CD8-positive, alpha-beta memory T cell (primary cell): ENCODE measurements at regions not wholly inside any gene's neighbourhood (a gene's known extent, or its start where the extent isn't known, plus 50 kb on each side); places are given as distances from the start of the nearest gene placed in this dataset.

Source experiments
- CTCF ChIA-PET: fragments of 350-600 bp; sonication (Branson Sonifier 250); formaldehyde crosslinking; loops from one replicate; lab custom pipeline; 2021; ENCODE audit warnings: antibody characterized with exemption; lab: Charles Lee
- POLR2A ChIA-PET: fragments of 350-600 bp; sonication (Branson Sonifier 250); formaldehyde crosslinking; loops from one replicate; lab custom pipeline; 2021; ENCODE audit warnings: antibody characterized with exemption; lab: Charles Lee
- DNase-seq, 5 donors: peaks; one replicate each; pipeline versions ENCODE4 v3.0.0 to v3.0.0-alpha.2; 2020 to 2022; ENCODE audit warnings: mixed read lengths in 1 of 5
- H3K27ac ChIP-seq: one replicate; pipeline ENCODE4 v1.7.0; 2013; ENCODE audit warnings: low read depth, mild to moderate bottlenecking, low read length, moderate library complexity
- H3K27me3 ChIP-seq: 2 replicates; pipeline ENCODE4 v1.7.0; 2013; ENCODE audit warnings: low read length, mild to moderate bottlenecking; ENCODE audit not compliant: insufficient read depth, poor library complexity, severe bottlenecking
- H3K36me3 ChIP-seq: 2 replicates; pipeline ENCODE4 v1.7.0; 2013; ENCODE audit warnings: mild to moderate bottlenecking, low read length, moderate library complexity; ENCODE audit not compliant: insufficient read depth
- H3K4me1 ChIP-seq: 2 replicates; pipeline ENCODE4 v1.7.0; 2013; ENCODE audit warnings: mild to moderate bottlenecking, low read length, moderate library complexity; ENCODE audit not compliant: insufficient read depth
- H3K4me3 ChIP-seq: 2 replicates; pipeline ENCODE4 v1.7.0; 2013; ENCODE audit warnings: mild to moderate bottlenecking, low read length
- H3K9me3 ChIP-seq: 2 replicates; pipeline ENCODE4 v1.7.0; 2013; ENCODE audit warnings: mild to moderate bottlenecking, low read length
- H3K27ac Mint-ChIP-seq, 8 donors: one replicate each; pipeline ENCODE4 v1.8.0; 2020 to 2021; ENCODE audit warnings: mixed read lengths in 8 of 8, mild to moderate bottlenecking in 6 of 8, inconsistent platforms in 3 of 8, moderate library complexity in 3 of 8
- H3K27me3 Mint-ChIP-seq, 2 donors: one replicate each; pipeline ENCODE4 v1.8.0; 2020 to 2021; ENCODE audit warnings: mixed read lengths in 2 of 2, mild to moderate bottlenecking in 1 of 2, moderate library complexity in 1 of 2
- H3K36me3 Mint-ChIP-seq, 3 donors: one replicate each; pipeline ENCODE4 v1.8.0; 2020 to 2021; ENCODE audit warnings: mixed read lengths in 3 of 3, inconsistent platforms in 1 of 3, mild to moderate bottlenecking in 1 of 3
- H3K4me1 Mint-ChIP-seq, 3 donors: one replicate each; pipeline ENCODE4 v1.8.0; 2020 to 2021; ENCODE audit warnings: mixed read lengths in 3 of 3, inconsistent platforms in 1 of 3, mild to moderate bottlenecking in 1 of 3
- H3K4me3 Mint-ChIP-seq, 7 donors: one replicate each; pipeline ENCODE4 v1.8.0; 2020 to 2021; ENCODE audit warnings: mixed read lengths in 7 of 7, mild to moderate bottlenecking in 6 of 7, moderate library complexity in 4 of 7, inconsistent platforms in 2 of 7
- H3K9me3 Mint-ChIP-seq, 5 donors: one replicate each; pipeline ENCODE4 v1.8.0; 2020 to 2022; ENCODE audit warnings: mixed read lengths in 5 of 5, mild to moderate bottlenecking in 3 of 5, moderate library complexity in 2 of 5, inconsistent platforms in 1 of 5

DNA sequence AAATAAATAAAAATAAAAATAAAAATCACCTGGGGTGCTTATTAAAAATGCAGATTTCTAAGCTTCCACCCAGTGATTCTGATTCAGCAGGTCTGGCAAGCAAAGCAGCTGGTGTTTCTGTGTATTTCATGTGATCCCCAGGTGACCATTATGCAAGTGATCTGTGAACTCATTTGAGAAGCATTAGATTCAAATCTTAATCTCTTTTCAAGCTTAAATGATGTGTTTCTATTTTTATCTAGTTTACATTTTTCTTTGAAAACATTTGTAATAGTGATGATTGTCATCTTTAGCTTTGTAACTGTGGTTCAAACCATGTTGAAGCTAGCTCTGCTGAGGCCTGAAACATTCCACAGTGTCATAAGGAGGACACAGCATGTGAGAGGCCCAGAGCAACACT is 804.8 kb upstream of the ZNF608 start:
- Histone ChIP-seq H3K4me3 (no peak overlapping the region), H3K27me3 (no peaks in the 10 kb centered on the region), H3K36me3 (no peaks in the 10 kb centered on the region), H3K4me1 (no peaks in the 10 kb centered on the region), H3K9me3 (no peaks in the 10 kb centered on the region), H3K27ac (no peak overlapping the region)
- Mint-ChIP-seq H3K27ac (no peak overlapping the region), H3K9me3 (peaks cover 2 to 23% (median 13%) of the 10 kb centered on the region in 5 donors), H3K4me1 (no peaks in the 10 kb centered on the region), H3K4me3 (no peak overlapping the region), H3K27me3 (no peaks in the 10 kb centered on the region), H3K36me3 (no peaks in the 10 kb centered on the region)
- POLR2A ChIA-PET: no interaction called here
- CTCF ChIA-PET: no interaction called here
- no peak for DNase-seq

GRCh38 chr5:125551797-125552196 is 805.4 kb upstream of the ZNF608 start:
- Histone ChIP-seq H3K4me1 (no peaks in the 10 kb centered on the region), H3K27me3 (no peaks in the 10 kb centered on the region), H3K27ac (no peak overlapping the region), H3K36me3 (no peaks in the 10 kb centered on the region), H3K4me3 (no peak overlapping the region), H3K9me3 (no peaks in the 10 kb centered on the region)
- no peak for DNase-seq
- ChIA-PET POLR2A (no interaction called here), CTCF (interaction anchor here (1.3 kb wide), 1 partner anchor 10 kb away, joined by 3 read pairs; no protein-coding TSS in a partner anchor)
- H3K4me3 Mint-ChIP-seq: no peak overlapping the region
- H3K27ac Mint-ChIP-seq: no peak overlapping the region
- H3K27me3 Mint-ChIP-seq: no peaks in the 10 kb centered on the region
- peaks cover 2 to 23% (median 13%) of the 10 kb centered on the region in 5 donors for H3K9me3 Mint-ChIP-seq
- H3K4me1 Mint-ChIP-seq: no peaks in the 10 kb centered on the region
- no peaks in the 10 kb centered on the region for H3K36me3 Mint-ChIP-seq

DNA sequence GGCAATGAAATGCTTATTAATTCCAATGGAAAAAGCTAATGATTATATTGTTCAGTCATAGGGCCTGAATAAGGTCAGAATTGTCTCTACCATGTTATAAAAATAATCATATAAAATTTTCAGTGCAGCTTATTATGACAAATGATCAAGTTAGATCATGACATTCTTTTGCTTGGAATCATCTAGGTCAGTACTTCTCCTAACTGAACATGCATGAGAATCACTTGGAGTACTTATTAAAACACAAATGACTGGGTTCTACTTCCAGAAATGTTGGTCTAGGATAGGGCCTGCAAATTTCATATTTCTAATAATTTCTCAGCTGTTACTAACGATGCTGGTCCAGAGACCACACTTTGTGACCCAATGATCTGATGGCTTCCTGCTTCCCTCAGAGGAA is 806.0 kb upstream of the ZNF608 start:
- POLR2A ChIA-PET: no interaction called here
- Mint-ChIP-seq H3K27me3 (no peaks in the 10 kb centered on the region), H3K27ac (no peak overlapping the region), H3K4me1 (no peaks in the 10 kb centered on the region), H3K36me3 (no peaks in the 10 kb centered on the region), H3K4me3 (no peak overlapping the region), H3K9me3 (peaks cover 2 to 23% (median 13%) of the 10 kb centered on the region in 5 donors)
- no peaks in the 10 kb centered on the region for H3K27me3 ChIP-seq
- no peak overlapping the region for H3K27ac ChIP-seq
- DNase-seq: no peak
- no peak overlapping the region for H3K4me3 ChIP-seq
- CTCF ChIA-PET: interaction anchor here (1.3 kb wide), 1 partner anchor 11 kb away, joined by 3 read pairs; no protein-coding TSS in a partner anchor
- H3K9me3 ChIP-seq: no peaks in the 10 kb centered on the region
- H3K4me1 ChIP-seq: no peaks in the 10 kb centered on the region
- no peaks in the 10 kb centered on the region for H3K36me3 ChIP-seq

GRCh38 chr5:125554355-125554754 is 807.9 kb upstream of the ZNF608 start:
- Mint-ChIP-seq H3K4me3 (no peak overlapping the region), H3K36me3 (no peaks in the 10 kb centered on the region), H3K27ac (no peak overlapping the region), H3K4me1 (no peaks in the 10 kb centered on the region), H3K27me3 (no peaks in the 10 kb centered on the region), H3K9me3 (peaks cover 0 to 22% (median 10%) of the 10 kb centered on the region in 5 donors)
- H3K4me3 ChIP-seq: no peak overlapping the region
- H3K4me1 ChIP-seq: no peaks in the 10 kb centered on the region
- no peaks in the 10 kb centered on the region for H3K36me3 ChIP-seq
- ChIA-PET POLR2A (no interaction called here), CTCF (no interaction called here)
- no peak overlapping the region for H3K27ac ChIP-seq
- no peaks in the 10 kb centered on the region for H3K27me3 ChIP-seq
- DNase-seq: no peak
- no peaks in the 10 kb centered on the region for H3K9me3 ChIP-seq

DNA sequence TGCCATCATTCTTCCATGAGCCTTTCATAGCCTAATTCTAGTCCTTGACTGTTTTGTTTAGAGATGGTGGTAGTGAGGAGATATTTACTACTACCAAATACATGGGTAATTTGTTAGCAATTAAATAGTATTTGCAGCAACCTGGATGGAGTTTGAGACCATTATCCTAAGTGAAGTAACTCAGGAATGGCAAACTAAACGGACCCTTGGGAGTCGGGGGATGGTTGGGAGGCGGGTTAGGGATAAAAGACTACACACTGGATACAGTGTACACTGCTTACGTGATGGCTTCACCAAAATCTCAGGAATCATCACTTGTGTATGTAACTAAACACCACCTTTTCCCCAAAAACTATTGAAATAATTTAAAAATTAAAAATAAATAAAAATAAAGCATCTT is 809.2 kb upstream of the ZNF608 start:
- Mint-ChIP-seq H3K36me3 (no peaks in the 10 kb centered on the region), H3K4me1 (no peaks in the 10 kb centered on the region), H3K9me3 (peaks cover 0 to 17% (median 10%) of the 10 kb centered on the region in 5 donors), H3K27me3 (no peaks in the 10 kb centered on the region), H3K4me3 (no peak overlapping the region), H3K27ac (no peak overlapping the region)
- Histone ChIP-seq H3K4me1 (no peaks in the 10 kb centered on the region), H3K36me3 (no peaks in the 10 kb centered on the region), H3K27ac (no peak overlapping the region), H3K9me3 (no peaks in the 10 kb centered on the region), H3K27me3 (no peaks in the 10 kb centered on the region), H3K4me3 (no peak overlapping the region)
- no peak for DNase-seq
- ChIA-PET CTCF (no interaction called here), POLR2A (no interaction called here)

DNA sequence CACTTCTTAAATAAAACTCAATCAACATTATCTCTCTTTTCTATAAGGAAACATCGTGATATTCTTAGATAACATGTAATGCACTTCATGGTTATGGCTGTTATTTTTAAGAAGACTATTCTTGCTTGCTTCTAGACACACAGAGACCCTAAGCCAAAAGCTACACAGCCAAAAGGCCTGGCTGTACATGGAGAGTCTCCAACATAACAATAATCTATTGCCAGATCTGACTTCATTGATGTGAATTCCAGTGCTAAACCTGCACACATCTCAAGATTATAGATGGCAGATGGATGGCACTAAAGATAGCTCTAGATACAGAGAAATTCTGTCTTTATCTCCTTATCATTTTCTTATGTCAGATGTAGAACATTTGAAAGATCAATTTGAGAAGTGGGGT is 811.6 kb upstream of the ZNF608 start:
- peaks cover 0 to 24% (median 8%) of the 10 kb centered on the region in 5 donors for H3K9me3 Mint-ChIP-seq
- H3K27me3 Mint-ChIP-seq: no peaks in the 10 kb centered on the region
- ChIA-PET POLR2A (no interaction called here), CTCF (no interaction called here)
- H3K36me3 ChIP-seq: no peaks in the 10 kb centered on the region
- H3K36me3 Mint-ChIP-seq: no peaks in the 10 kb centered on the region
- no peak overlapping the region for H3K27ac ChIP-seq
- H3K4me3 Mint-ChIP-seq: no peak overlapping the region
- H3K4me1 ChIP-seq: no peaks in the 10 kb centered on the region
- H3K4me3 ChIP-seq: no peak overlapping the region
- H3K27ac Mint-ChIP-seq: no peak overlapping the region
- no peak for DNase-seq
- no peaks in the 10 kb centered on the region for H3K9me3 ChIP-seq
- no peaks in the 10 kb centered on the region for H3K27me3 ChIP-seq
- H3K4me1 Mint-ChIP-seq: no peaks in the 10 kb centered on the region

GRCh38 chr5:125558466-125558865 is 812.0 kb upstream of the ZNF608 start:
- Mint-ChIP-seq H3K36me3 (no peaks in the 10 kb centered on the region), H3K27ac (no peak overlapping the region), H3K4me1 (no peaks in the 10 kb centered on the region), H3K9me3 (peaks cover 0 to 22% (median 6%) of the 10 kb centered on the region in 5 donors), H3K4me3 (no peak overlapping the region), H3K27me3 (no peaks in the 10 kb centered on the region)
- no peaks in the 10 kb centered on the region for H3K4me1 ChIP-seq
- CTCF ChIA-PET: no interaction called here
- no peaks in the 10 kb centered on the region for H3K27me3 ChIP-seq
- H3K27ac ChIP-seq: no peak overlapping the region
- no peaks in the 10 kb centered on the region for H3K36me3 ChIP-seq
- POLR2A ChIA-PET: no interaction called here
- DNase-seq: no peak
- H3K9me3 ChIP-seq: no peaks in the 10 kb centered on the region
- no peak overlapping the region for H3K4me3 ChIP-seq

- H3K9me3 ChIP-seq: no peaks in the 10 kb centered on the region
- Mint-ChIP-seq H3K27me3 (no peaks in the 10 kb centered on the region), H3K9me3 (peaks cover 0 to 30% (median 4%) of the 10 kb centered on the region in 5 donors), H3K4me1 (no peaks in the 10 kb centered on the region), H3K4me3 (no peak overlapping the region), H3K27ac (no peak overlapping the region), H3K36me3 (no peaks in the 10 kb centered on the region)
- H3K27me3 ChIP-seq: no peaks in the 10 kb centered on the region
- ChIA-PET POLR2A (no interaction called here), CTCF (no interaction called here)
- no peak overlapping the region for H3K4me3 ChIP-seq
- H3K4me1 ChIP-seq: no peaks in the 10 kb centered on the region
- DNase-seq: no peak
- H3K36me3 ChIP-seq: no peaks in the 10 kb centered on the region
- no peak overlapping the region for H3K27ac ChIP-seq
Measured at GRCh38 chr5:125559296-125559695, 812.9 kb upstream of the ZNF608 start.
